Stimulated activated CD8-positive, alpha-beta memory T cell treated with anti-CD3 and anti-CD28 coated beads, Interleukin-12 subunit alpha, Interleukin-12 subunit beta, amount 100 ng/mL, for 1 hour (primary cell): ENCODE measurements at regions not wholly inside any gene's neighbourhood (a gene's known extent, or its start where the extent isn't known, plus 50 kb on each side); places are given as distances from the start of the nearest gene placed in this dataset.

ENCODE experiments used
- DNase-seq: peaks from one replicate; pipeline ENCODE4 v3.0.0-alpha.2; 2020; ENCODE audit warnings: low read depth

DNA sequence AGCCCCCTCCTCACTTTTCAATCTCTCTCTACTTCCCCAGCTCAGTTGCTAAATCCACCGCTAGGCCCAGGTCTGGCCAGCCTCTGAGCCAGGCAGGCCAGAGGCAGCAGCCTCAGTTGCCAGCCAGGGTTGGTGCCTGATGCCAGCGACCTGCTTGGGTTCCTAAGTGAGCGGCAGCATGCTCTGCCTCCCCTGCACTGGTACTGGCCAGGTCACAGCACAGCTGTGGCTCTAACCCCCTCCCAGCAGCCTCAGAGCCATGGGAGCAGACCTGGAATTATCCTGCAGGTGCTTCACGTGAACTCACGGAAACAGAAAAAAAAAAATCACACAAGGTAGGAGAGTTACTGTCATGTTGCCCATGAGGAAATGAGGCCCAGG lies 82.5 kb upstream of the ATF3 start:
- DNase-seq: no peak

- no peak for DNase-seq
Measured at GRCh38 chr1:212528501-212528900, 80.1 kb upstream of the ATF3 start.

GRCh38 chr1:212529211-212529741 lies 79.3 kb upstream of the ATF3 start:
- DNase-seq: no peak

- DNase-seq: no peak
Measured at GRCh38 chr1:212531267-212531666, 77.3 kb upstream of the ATF3 start.

- DNase-seq: no peak
Measured at GRCh38 chr1:212531796-212532195, 76.8 kb upstream of the ATF3 start.

GRCh38 chr1:212532469-212533147 lies 76.0 kb upstream of the ATF3 start:
- no peak for DNase-seq

DNA sequence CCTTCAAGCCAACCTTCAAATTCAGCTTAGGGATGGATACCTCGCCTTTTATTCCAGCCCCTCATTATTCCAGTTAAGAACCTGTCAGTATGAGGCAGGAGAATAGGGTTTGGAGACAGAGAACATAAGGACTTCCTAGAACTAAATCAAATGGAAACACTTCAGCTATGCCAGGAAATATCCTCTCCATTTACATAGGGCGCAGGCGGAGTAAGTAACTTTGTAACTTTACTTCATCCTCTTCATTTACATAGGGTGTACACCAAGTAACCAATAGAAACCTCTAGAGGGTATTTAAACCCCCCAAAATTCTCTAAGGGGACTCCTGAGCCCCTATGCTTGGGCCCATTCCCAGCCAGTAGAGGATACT lies 75.4 kb upstream of the ATF3 start:
- no peak for DNase-seq

GRCh38 chr1:212536586-212536985 lies 72.0 kb upstream of the ATF3 start:
- DNase-seq: no peak

DNA sequence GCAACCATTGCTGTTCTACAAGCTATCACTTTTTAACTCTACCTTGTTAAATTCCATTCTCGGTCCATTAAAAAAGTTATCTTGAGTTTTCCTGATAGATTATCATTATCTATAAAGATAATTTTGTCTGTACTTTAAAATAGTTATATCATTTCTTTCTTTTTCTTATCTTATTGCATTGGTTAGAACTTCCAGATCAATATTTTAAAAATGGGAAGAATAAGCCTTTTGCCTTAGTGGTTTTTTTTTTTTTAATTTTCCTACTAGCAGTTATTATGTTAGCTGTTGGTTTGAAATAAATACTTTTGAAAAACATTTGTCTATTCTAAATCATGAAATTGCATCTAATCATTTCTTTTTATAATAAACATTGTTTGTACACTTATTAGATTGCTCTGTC lies 71.0 kb upstream of the ATF3 start:
- DNase-seq: no peak

- DNase-seq: no peak
Measured at GRCh38 chr1:212539737-212540430, 68.7 kb upstream of the ATF3 start.

GRCh38 chr1:212542761-212543187 lies 65.8 kb upstream of the ATF3 start:
- DNase-seq: no peak

DNA sequence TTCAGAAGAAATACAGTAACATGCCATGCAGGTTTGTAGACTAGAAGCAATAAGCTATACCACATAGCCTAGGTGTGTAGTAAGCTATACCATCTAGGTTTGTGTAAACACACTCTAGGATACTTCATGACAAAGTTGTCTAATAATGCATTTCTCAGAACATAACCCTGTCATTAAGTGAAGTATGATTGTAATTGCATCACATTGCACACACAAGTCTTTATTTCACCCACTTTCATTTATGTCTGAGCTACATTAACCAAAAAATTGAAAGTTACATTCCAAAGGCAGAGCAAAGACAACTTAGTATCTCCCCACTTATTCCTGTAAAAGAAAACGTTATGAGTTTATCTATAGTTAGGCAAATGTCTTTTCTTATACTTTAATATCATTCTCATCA lies 64.5 kb upstream of the ATF3 start:
- no peak for DNase-seq

DNA sequence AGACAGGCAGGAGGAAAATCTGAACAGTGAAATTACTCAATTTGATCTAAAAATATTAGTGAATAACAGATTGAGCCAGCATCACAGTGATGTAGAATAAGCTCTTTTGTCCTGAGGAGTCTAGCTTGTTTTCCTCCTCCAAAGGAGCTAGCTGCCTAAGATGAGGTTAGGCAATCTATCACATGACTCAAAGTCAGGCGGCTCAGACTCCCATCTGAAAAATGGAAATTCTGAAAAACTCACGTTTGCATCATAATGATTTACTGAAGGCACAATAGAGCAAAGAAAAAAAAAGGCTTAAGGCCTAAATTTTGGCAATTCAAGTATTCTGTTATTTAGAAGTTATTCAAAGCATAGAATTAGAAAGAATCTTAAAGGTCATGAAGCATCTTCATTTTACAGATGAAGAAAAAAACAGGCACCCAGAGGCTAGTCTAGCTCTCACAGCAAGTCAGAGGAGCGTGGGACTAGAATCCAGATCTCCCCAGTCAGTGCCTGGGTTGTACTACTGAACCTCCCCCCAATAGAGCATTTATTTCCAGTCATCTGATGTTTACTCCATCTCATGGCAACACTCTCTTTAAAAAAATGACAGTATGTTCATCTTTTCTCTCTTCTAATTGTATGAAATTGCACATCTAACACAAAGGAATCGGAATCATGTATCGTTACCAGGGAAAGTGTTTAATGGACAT lies 62.5 kb upstream of the ATF3 start:
- DNase-seq: no peak

DNA sequence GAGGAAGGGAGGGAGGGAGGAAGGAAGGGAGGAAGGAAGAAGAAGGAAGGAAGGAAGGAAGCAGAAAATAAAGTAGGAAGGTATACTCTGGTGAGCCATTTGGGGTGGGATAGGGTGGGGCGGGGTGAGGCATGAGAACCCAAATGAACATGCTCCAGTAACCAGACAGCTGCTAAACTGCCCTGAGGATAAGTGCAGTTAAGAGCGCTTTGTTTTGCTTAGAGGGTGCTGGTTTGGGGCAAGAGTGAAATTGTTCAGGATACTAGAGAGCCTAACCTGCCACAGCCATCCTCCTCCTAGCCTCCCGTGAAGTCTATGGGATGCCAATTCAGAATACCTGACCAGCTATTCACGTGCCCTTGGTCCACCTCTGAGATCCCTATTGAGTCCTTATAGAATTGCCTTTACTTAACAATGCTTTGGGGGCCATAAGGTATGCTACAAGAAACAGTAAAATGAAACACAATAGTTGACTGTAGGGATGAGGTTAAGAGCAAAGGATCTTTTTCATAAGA lies 59.0 kb upstream of the ATF3 start:
- no peak for DNase-seq

DNA sequence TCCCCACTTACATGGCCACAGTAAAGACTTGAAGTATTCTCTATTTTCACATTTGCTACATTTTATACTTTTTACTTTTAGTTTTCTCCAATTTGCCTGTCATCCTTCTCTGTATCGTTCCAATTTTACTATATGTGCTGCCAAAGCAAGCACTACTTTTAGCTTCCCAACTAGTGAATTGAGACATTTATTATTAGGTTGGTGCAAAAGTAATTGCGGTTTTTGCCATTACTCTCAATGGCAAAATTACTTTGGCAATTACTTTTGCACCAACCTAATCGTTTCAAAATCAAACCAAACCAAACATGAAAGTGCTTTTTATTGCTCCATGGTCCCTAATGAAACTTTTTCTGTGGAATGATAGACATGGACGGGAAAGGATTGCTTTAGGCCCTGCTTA lies 56.6 kb upstream of the ATF3 start:
- no peak for DNase-seq

DNA sequence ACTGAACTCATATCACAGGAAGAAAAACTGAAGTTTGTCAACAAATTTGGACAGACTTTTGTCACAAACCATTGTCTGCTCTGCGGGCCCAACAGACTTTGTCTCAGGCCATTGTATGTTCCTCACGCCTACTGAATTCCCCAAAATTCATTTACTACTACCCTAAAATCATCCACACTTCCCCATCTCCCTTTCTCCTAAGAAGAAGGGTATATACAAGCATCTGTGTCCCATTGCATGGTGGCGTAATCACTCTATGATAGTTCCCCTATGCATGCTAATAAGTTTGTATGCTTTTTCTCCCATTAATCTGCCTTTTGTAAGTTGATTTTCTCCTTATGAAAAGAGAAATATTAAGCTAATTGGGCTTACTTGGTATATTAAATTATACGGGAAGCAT lies 54.9 kb upstream of the ATF3 start:
- no peak for DNase-seq

- DNase-seq: no peak
Measured at GRCh38 chr1:212554401-212554800, 54.2 kb upstream of the ATF3 start.

GRCh38 chr1:212555426-212555825 lies 53.1 kb upstream of the ATF3 start:
- DNase-seq: no peak

DNA sequence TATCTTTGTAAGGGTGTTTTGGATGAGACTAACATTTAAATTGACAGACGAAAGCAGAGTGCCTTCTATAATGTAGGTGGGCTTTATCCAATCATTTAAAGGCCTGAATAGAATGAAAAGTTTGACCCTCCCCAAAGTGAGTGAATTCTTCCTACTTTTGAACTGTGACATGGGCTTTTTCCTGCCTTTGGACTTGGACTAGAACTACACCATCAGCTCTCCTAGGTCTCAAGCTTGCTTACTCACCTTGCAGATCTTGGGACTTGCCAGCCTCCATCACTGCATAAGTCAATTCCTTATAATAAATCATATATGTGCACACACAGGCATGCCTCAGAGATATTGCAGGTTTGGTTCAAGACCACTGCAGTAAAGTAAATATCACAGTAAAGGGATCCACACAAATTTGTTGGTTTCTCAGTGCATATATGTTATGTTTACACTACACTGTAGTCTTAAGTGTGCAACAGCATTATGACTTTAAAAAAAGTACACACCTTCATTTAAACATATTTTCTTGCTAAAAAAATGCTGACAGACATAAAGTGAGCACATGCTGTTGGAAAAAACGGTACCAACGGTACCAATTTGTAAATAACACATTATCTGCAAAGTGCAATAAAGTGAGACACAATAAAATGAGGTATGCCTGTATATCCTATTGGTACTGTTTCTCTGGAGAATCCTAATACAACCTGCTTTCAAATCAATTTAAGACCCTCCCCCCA lies 51.6 kb upstream of the ATF3 start:
- DNase-seq: no peak

DNA sequence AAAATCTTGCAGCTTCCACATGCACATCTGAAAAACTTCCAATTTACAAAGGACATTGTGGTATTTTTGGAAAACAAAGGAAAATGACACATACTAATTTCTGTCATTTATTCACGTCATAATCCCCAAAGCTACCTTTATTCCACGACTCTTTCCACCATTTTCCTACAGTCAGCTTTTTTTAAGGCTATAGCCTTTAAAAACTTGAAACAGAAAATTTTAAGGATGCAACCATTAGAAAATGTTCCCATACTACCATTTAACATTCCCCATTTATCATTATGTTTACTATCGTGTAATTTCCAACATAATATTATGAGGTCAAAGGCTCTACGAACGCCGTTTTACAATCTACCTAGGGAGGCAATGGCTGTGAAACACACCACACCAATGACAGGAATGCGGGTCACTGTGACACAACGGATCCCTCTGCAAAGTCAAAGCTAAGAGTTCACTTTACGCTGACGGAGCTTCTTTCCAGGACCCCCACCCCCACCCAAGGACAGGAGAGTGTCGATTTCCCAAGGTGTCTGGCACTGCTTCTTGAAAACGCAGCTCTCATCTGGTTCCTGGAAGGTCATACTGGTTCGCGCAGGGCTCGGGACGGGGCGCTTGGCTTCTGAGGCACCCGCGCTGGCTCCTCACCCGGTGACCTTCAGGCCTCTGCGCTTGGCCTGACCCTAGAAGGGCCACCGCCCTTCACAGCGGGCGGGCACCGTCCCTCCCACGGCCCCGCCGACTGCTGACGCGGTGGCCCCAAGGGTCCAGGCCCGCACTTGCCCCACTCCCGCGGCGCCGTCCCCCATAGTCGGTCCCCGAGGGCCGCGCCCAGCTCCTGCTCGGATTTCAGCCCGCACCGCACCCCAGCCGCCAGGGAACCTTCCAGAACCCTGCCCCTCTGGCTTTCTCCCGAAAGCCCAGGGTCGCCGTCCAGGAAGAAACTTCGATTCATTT lies 50.5 kb upstream of the ATF3 start:
- no peak for DNase-seq
